HUES6 (cell line): ENCODE measurements at regions not wholly inside any gene's neighbourhood (a gene's known extent, or its start where the extent isn't known, plus 50 kb on each side); places are given as distances from the start of the nearest gene placed in this dataset.
"Not testable (repeated sequence)": the region's sequence is repeated elsewhere in the genome, so short reads cannot be mapped to it uniquely, and the experiment has no call there.

ENCODE experiments used
- H3K27ac ChIP-seq: 2 replicates; pipeline ENCODE4 v1.7.0; 2013; ENCODE audit warnings: low read depth, mild to moderate bottlenecking, low read length, inconsistent platforms
- H3K27me3 ChIP-seq: 2 replicates; pipeline ENCODE4 v1.6.1; 2013; ENCODE audit warnings: low read length; ENCODE audit not compliant: control insufficient read depth, insufficient read depth
- H3K36me3 ChIP-seq: 2 replicates; pipeline ENCODE4 v1.6.1; 2013; ENCODE audit warnings: low read length; ENCODE audit not compliant: control insufficient read depth, insufficient read depth
- H3K4me1 ChIP-seq: 2 replicates; pipeline ENCODE4 v1.6.1; 2013; ENCODE audit warnings: low read length; ENCODE audit not compliant: control insufficient read depth, insufficient read depth
- H3K4me3 ChIP-seq: 2 replicates; pipeline ENCODE4 v1.5.1; 2013; ENCODE audit warnings: low read depth, low read length
- H3K9ac ChIP-seq: one replicate; pipeline ENCODE4 v1.6.1; 2013; ENCODE audit warnings: mild to moderate bottlenecking, low read length
- H3K9me3 ChIP-seq: 2 replicates; pipeline ENCODE4 v1.6.1; 2013; ENCODE audit warnings: low read depth, low read length; ENCODE audit not compliant: control insufficient read depth, insufficient read depth

DNA sequence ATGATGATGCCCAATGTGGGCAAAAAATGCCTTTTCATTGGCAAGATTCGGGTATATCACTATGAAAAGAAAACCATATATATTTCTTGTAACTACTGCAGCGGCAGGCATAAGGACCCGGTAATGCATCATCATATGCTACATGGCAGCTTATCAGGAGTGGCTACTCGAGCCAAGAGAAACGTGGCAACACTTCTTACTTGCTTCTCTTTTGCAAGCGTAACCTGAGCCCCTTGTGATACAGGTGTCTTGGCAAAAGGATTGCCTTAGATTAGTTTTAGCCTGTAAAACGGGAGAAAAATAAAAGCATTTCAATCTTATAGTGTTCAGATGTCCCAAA, 280.3 kb downstream of the SPRY1 start:
- no peaks in the 10 kb centered on the region; the same call in 1 of the 2 replicates for H3K4me1 ChIP-seq
- H3K4me3 ChIP-seq, result no peak overlapping the region
- H3K9me3 ChIP-seq, result no peaks in the 10 kb centered on the region
- H3K9ac ChIP-seq, result no peak overlapping the region
- H3K27ac ChIP-seq, result no peak overlapping the region
- no peaks in the 10 kb centered on the region for H3K36me3 ChIP-seq
- H3K27me3 ChIP-seq, result no peaks in the 10 kb centered on the region

- peaks cover 21% of the 10 kb centered on the region for H3K9me3 ChIP-seq
- no peak overlapping the region for H3K27ac ChIP-seq
- H3K4me1 ChIP-seq, result no peaks in the 10 kb centered on the region
- H3K27me3 ChIP-seq, result no peaks in the 10 kb centered on the region
- no peak overlapping the region for H3K9ac ChIP-seq
- H3K36me3 ChIP-seq, result peaks cover 6% of the 10 kb centered on the region; the same call in 1 of the 2 replicates
- no peak overlapping the region for H3K4me3 ChIP-seq
Measured at GRCh38 chr4:123682931-123683330, 286.3 kb downstream of the SPRY1 start.

DNA sequence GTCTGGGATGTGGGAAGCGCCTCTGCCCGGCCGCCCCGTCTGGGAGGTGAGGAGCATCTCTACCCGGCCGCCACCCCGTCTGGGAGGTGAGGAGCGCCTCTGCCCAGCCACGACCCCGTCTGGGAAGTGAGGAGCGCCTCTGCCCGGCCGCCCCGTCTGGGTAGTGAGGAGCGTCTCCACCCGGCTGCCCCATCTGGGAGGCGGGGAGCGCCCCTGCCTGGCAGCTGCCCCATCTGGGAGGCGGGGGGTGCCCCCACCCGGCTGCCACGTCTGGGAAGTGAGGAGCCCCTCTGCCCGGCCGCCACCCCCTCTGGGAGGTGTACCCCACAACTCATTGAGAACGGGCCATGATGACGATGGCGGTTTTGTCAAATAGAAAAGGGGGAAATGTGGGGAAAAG, 288.3 kb downstream of the SPRY1 start:
- not testable (repeated sequence) for H3K4me3 ChIP-seq, H3K36me3 ChIP-seq, H3K27ac ChIP-seq, H3K27me3 ChIP-seq, H3K4me1 ChIP-seq, H3K9ac ChIP-seq
- H3K9me3 ChIP-seq, result peaks cover 39% of the 10 kb centered on the region

GRCh38 chr4:123695531-123695930, 298.9 kb downstream of the SPRY1 start:
- not testable (repeated sequence) for H3K9me3 ChIP-seq, H3K4me1 ChIP-seq, H3K27me3 ChIP-seq, H3K27ac ChIP-seq, H3K4me3 ChIP-seq, H3K36me3 ChIP-seq, H3K9ac ChIP-seq

DNA sequence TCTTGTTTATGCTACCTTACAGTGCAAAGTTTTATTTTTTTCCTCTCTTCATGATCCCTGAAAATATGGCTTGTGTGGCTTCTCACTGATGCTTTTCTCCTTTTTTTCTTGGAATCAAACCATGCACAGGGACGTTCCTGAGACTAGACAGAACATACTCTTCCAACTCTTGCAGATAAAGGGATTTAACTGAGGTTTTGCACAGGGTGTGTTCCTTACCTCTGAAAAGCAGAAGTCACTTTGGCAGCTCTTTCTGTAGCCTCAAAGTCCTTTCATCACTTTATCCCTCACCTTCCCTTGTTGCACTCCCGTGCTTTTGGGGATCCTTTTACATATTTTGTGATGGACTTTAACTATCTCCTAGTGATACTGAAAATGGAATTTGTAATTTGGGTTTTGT, 300.1 kb downstream of the SPRY1 start:
- Histone ChIP-seq H3K27ac (no peak overlapping the region), H3K4me3 (no peak overlapping the region), H3K9me3 (0 out of 2 replicates have a peak, but pooled peaks cover 2% of the 10 kb centered on the region), H3K36me3 (no peaks in the 10 kb centered on the region), H3K9ac (no peak overlapping the region), H3K4me1 (no peaks in the 10 kb centered on the region), H3K27me3 (no peaks in the 10 kb centered on the region)

DNA sequence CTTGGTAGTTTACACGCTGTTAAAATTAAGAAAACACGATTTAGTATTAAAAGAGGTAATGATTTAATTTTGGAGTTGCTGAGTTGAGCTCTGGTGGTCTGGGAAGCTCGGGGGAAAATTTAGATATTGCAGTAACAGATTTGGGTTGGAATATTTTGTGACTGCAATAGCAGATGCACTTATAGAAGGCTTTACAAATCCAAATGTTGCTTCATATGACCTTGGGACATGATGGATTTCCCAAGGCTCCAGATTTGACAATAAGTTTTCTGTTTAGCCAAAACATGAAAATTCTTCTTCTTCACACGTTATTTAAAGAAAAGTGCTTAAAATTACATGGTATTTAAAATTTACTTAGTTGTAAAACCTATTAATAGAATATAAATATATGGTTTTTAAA, 302.0 kb downstream of the SPRY1 start:
- Histone ChIP-seq H3K4me3 (no peak overlapping the region), H3K36me3 (no peaks in the 10 kb centered on the region), H3K9ac (no peak overlapping the region), H3K27me3 (no peaks in the 10 kb centered on the region), H3K27ac (no peak overlapping the region), H3K4me1 (no peaks in the 10 kb centered on the region), H3K9me3 (peaks cover 2% of the 10 kb centered on the region; the same call in 1 of the 2 replicates)

DNA sequence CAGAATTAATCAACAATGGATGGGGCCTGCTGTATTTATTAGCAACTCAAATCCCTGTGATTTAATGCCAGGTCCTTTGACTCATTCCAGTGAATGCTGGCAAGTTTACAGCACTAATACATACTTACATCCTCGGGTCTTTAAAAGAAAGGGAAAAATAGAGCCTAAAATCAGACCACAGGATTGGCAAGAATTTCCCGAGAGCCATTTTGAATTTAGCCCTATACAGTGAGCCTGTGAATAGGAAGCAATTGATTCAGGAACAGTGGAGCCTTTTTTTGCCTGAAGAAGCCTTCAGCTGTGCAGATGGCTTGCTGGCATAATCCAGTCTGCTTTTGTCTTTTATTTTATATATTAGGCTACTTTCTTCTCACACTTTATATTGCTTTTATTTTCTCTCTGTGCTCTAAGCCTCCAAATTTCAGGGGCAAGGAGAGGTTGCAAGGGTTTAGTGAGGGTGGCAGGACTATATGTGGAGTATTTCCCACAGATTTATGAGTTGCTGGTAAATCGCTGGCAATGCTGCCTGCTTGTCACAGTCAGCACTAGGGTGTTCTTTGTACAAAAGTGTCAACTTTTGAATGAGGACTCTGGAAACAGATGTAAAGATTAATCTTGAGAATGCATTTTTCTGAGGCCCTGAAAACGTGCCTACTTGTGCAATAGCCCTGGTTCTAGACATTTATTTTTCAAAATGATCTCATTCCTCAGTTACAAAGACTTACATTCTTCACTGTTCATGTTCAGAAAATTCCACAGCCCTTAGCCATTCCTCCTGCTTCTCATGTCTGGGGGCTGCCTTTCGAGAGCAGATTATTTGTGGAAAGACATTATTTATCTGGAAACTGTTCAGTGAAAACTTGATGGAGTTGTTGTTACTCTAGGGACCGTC, 303.5 kb downstream of the SPRY1 start:
- H3K27me3 ChIP-seq, result no peaks in the 10 kb centered on the region
- H3K27ac ChIP-seq, result peak overlapping the region; percentile 25; the same call in 1 of the 2 replicates
- peaks cover 2% of the 10 kb centered on the region; the same call in 1 of the 2 replicates for H3K9me3 ChIP-seq
- H3K4me3 ChIP-seq, result no peak overlapping the region
- H3K9ac ChIP-seq, result peak overlapping the region; percentile 9
- no peaks in the 10 kb centered on the region for H3K4me1 ChIP-seq
- H3K36me3 ChIP-seq, result no peaks in the 10 kb centered on the region

GRCh38 chr4:123701131-123701575, 304.6 kb downstream of the SPRY1 start:
- Histone ChIP-seq H3K27ac (no peak overlapping the region; the same call in 1 of the 2 replicates), H3K9ac (no peak overlapping the region), H3K4me1 (no peaks in the 10 kb centered on the region; the same call in 1 of the 2 replicates), H3K27me3 (no peaks in the 10 kb centered on the region), H3K36me3 (no peaks in the 10 kb centered on the region), H3K9me3 (peaks cover 2% of the 10 kb centered on the region; the same call in 1 of the 2 replicates), H3K4me3 (no peak overlapping the region)

GRCh38 chr4:123705419-123705818, 308.8 kb downstream of the SPRY1 start:
- no peak overlapping the region for H3K9ac ChIP-seq
- no peak overlapping the region for H3K27ac ChIP-seq
- no peaks in the 10 kb centered on the region for H3K36me3 ChIP-seq
- H3K4me1 ChIP-seq, result peaks cover 6% of the 10 kb centered on the region; the same call in 1 of the 2 replicates
- no peaks in the 10 kb centered on the region for H3K27me3 ChIP-seq
- H3K9me3 ChIP-seq, result peaks cover 6% of the 10 kb centered on the region
- H3K4me3 ChIP-seq, result no peak overlapping the region

- Histone ChIP-seq H3K4me3 (no peak overlapping the region), H3K36me3 (no peaks in the 10 kb centered on the region), H3K4me1 (peaks cover 6% of the 10 kb centered on the region; the same call in 1 of the 2 replicates), H3K27ac (peak overlapping the region; percentile 37; the same call in 1 of the 2 replicates), H3K9me3 (peaks cover 6% of the 10 kb centered on the region), H3K27me3 (no peaks in the 10 kb centered on the region), H3K9ac (peak overlapping the region; percentile 5)
Measured at GRCh38 chr4:123706973-123707372, 310.4 kb downstream of the SPRY1 start.

DNA sequence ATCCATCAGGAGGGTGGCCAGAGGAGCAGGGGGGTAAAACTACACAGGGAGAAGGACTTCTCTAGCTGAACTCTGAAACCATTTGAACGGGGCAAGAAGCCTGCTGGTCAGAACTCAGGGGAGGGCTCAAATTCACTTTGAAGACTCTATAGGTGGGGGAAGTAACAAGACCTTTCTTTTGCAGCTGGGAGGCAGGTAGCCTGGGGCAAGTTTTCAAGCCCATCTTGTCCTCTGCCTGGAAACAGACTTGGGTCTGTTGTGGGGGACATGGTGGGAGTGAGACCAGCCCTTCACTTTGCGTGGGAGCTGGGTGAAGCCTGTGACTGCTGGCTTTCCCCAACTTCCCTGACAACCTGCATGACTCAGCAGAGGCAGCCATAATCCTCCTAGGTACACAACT, 312.3 kb downstream of the SPRY1 start:
- Histone ChIP-seq H3K9ac (peak overlapping the region; percentile 38), H3K27me3 (no peaks in the 10 kb centered on the region), H3K27ac (peak overlapping the region; percentile 0; the same call in 1 of the 2 replicates), H3K4me3 (no peak overlapping the region), H3K9me3 (peaks cover 9% of the 10 kb centered on the region; the same call in 1 of the 2 replicates), H3K4me1 (peaks cover 6% of the 10 kb centered on the region; the same call in 1 of the 2 replicates), H3K36me3 (no peaks in the 10 kb centered on the region)
